HG03064 (cell line): ENCODE measurements at regions not wholly inside any gene's neighbourhood (a gene's known extent, or its start where the extent isn't known, plus 50 kb on each side); places are given as distances from the start of the nearest gene placed in this dataset.
"Not testable (repeated sequence)": the region's sequence is repeated elsewhere in the genome, so short reads cannot be mapped to it uniquely, and the experiment has no call there.

Experiments
- ATAC-seq: cut with Tn5 transposase; IDR thresholded peaks from one replicate; pipeline ENCODE4 v1.9.1; 2021; ENCODE audit warnings: low read depth; ENCODE audit not compliant: unreplicated experiment

GRCh38 chr9:85792057-85792456 is 50.3 kb upstream of the AGTPBP1 start:
- ATAC-seq: not testable (repeated sequence)

- ATAC-seq: not testable (repeated sequence)
Observed at GRCh38 chr9:85802978-85803695, 61.4 kb upstream of the AGTPBP1 start.

GRCh38 chr9:85804847-85805133 is 63.0 kb upstream of the AGTPBP1 start:
- ATAC-seq: not testable (repeated sequence)

GRCh38 chr9:85805134-85806005 is 63.6 kb upstream of the AGTPBP1 start:
- ATAC-seq: peak; percentile 79

GRCh38 chr9:85808329-85808728 is 66.6 kb upstream of the AGTPBP1 start:
- ATAC-seq: not testable (repeated sequence)

- ATAC-seq: not testable (repeated sequence)
Observed at GRCh38 chr9:85813388-85813787, 71.6 kb upstream of the AGTPBP1 start.

- not testable (repeated sequence) for ATAC-seq
Observed at GRCh38 chr9:85814800-85815199, 73.0 kb upstream of the AGTPBP1 start.

- ATAC-seq: not testable (repeated sequence)
Observed at GRCh38 chr9:85818971-85819370, 77.2 kb upstream of the AGTPBP1 start.

GRCh38 chr9:85820598-85820997 is 78.8 kb upstream of the AGTPBP1 start:
- ATAC-seq: not testable (repeated sequence)

GRCh38 chr9:85824949-85825348 is 83.2 kb upstream of the AGTPBP1 start:
- ATAC-seq: not testable (repeated sequence)

- not testable (repeated sequence) for ATAC-seq
Observed at GRCh38 chr9:85834591-85834990, 92.8 kb upstream of the AGTPBP1 start.

- ATAC-seq: not testable (repeated sequence)
Observed at GRCh38 chr9:85843949-85844348, 97.0 kb upstream of the NAA35 start.

GRCh38 chr9:85847782-85848181 is 93.2 kb upstream of the NAA35 start:
- not testable (repeated sequence) for ATAC-seq

GRCh38 chr9:85858056-85858750 is 82.7 kb upstream of the NAA35 start:
- ATAC-seq: no peak

- no peak for ATAC-seq
Observed at GRCh38 chr9:85859765-85860164, 81.2 kb upstream of the NAA35 start.

GRCh38 chr9:85861882-85862281 is 79.1 kb upstream of the NAA35 start:
- ATAC-seq: not testable (repeated sequence)

GRCh38 chr9:85863875-85864274 is 77.1 kb upstream of the NAA35 start:
- ATAC-seq: no peak

- no peak for ATAC-seq
Observed at GRCh38 chr9:85871008-85871407, 69.9 kb upstream of the NAA35 start.

GRCh38 chr9:85871683-85872082 is 69.3 kb upstream of the NAA35 start:
- not testable (repeated sequence) for ATAC-seq

- ATAC-seq: no peak
Observed at GRCh38 chr9:85872463-85872862, 68.5 kb upstream of the NAA35 start.

GRCh38 chr9:85876628-85877027 is 64.3 kb upstream of the NAA35 start:
- no peak for ATAC-seq
